Karpas-422 (cell line): ENCODE measurements at regions not wholly inside any gene's neighbourhood (a gene's known extent, or its start where the extent isn't known, plus 50 kb on each side); places are given as distances from the start of the nearest gene placed in this dataset.
A peak's percentile ranks its signal among the peaks of the same experiment; 100 is the strongest.

ENCODE experiments used
- DNase-seq: peaks from one replicate; pipeline ENCODE4 v3.0.0-alpha.2; 2015
- H2AFZ ChIP-seq: fragments of 200-600 bp; sonication (generic); 2 replicates; pipeline ENCODE4 v1.6.1; 2014; ENCODE audit warnings: antibody characterized with exemption, low read length, mixed read lengths
- H3K27ac ChIP-seq: fragments of 200-600 bp; sonication (generic); 2 replicates; pipeline ENCODE4 v1.5.1; 2014; ENCODE audit warnings: mild to moderate bottlenecking, low read length, moderate library complexity
- H3K27me3 ChIP-seq: fragments of 200-600 bp; sonication (generic); 2 replicates; pipeline ENCODE4 v1.6.1; 2014; ENCODE audit warnings: low read length, mixed read lengths
- H3K36me3 ChIP-seq: fragments of 200-600 bp; sonication (generic); 2 replicates; pipeline ENCODE4 v1.6.1; 2014; ENCODE audit warnings: low read length, mixed read lengths; ENCODE audit not compliant: insufficient read depth
- H3K4me1 ChIP-seq: fragments of 200-600 bp; sonication (generic); 2 replicates; pipeline ENCODE4 v1.6.1; 2014; ENCODE audit warnings: mild to moderate bottlenecking, low read length, mixed read lengths
- H3K4me2 ChIP-seq: fragments of 200-600 bp; sonication (generic); 2 replicates; pipeline ENCODE4 v1.6.1; 2014; ENCODE audit warnings: low read length, low read depth, mild to moderate bottlenecking; ENCODE audit not compliant: poor library complexity, severe bottlenecking
- H3K4me3 ChIP-seq: fragments of 200-600 bp; sonication (generic); 2 replicates; pipeline ENCODE4 v1.5.1; 2014; ENCODE audit warnings: mild to moderate bottlenecking, antibody characterized with exemption, low read length, mixed read lengths
- H3K79me2 ChIP-seq: fragments of 200-600 bp; sonication (generic); 2 replicates; pipeline ENCODE4 v1.6.1; 2014; ENCODE audit warnings: mild to moderate bottlenecking, low read length, mixed read lengths
- H3K9ac ChIP-seq: fragments of 200-600 bp; sonication (generic); 2 replicates; pipeline ENCODE4 v1.6.0; 2014; ENCODE audit warnings: low read length
- H3K9me2 ChIP-seq: fragments of 200-600 bp; sonication (generic), shearing (Covaris generic); replicated peaks from 2 replicates; pipeline ENCODE4 v1.6.0; 2014; ENCODE audit warnings: mild to moderate bottlenecking, low read length, moderate library complexity; ENCODE audit not compliant: insufficient read depth
- H3K9me3 ChIP-seq: fragments of 300-700, 200-600 bp; sonication (generic); 2 replicates; pipeline ENCODE4 v1.6.1; 2014; ENCODE audit warnings: low read length, mixed read lengths
- H4K20me1 ChIP-seq: fragments of 200-600 bp; sonication (generic); 2 replicates; pipeline ENCODE4 v1.6.1; 2014; ENCODE audit warnings: mild to moderate bottlenecking, antibody characterized with exemption, low read length, low read depth; ENCODE audit not compliant: insufficient read depth

DNA sequence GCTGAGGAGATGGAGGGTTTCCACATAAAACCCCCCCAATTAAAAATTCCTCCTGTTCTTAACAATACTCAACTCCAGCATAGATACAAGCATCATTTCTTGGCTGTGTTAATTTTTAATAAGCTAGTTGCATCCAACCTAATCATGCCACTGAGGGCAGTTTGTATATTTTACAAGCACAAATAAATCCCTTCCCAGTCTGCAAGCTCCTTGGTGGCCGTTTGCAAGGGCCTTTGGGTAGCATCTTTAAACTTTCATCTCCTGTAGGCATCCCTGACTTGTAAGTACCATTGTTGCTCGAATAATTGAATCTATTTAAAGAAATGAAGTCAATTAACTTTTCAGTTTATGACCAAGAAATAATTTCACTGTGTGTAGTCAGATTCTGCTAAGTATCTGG is 103.5 kb upstream of the AJAP1 start:
- Histone ChIP-seq H3K79me2 (no peaks in the 10 kb centered on the region), H3K36me3 (no peaks in the 10 kb centered on the region), H3K4me2 (no peak overlapping the region), H3K9ac (no peak overlapping the region), H3K9me2 (no peaks in the 10 kb centered on the region; the same call in 1 of the 2 replicates), H3K27me3 (no peaks in the 10 kb centered on the region), H3K9me3 (no peaks in the 10 kb centered on the region), H3K4me3 (no peak overlapping the region), H4K20me1 (0 out of 2 replicates have a peak, but pooled peaks cover 5% of the 10 kb centered on the region), H3K4me1 (no peaks in the 10 kb centered on the region; the same call in 1 of the 2 replicates), H3K27ac (no peak overlapping the region), H2AFZ (no peak overlapping the region)
- no peak for DNase-seq

DNA sequence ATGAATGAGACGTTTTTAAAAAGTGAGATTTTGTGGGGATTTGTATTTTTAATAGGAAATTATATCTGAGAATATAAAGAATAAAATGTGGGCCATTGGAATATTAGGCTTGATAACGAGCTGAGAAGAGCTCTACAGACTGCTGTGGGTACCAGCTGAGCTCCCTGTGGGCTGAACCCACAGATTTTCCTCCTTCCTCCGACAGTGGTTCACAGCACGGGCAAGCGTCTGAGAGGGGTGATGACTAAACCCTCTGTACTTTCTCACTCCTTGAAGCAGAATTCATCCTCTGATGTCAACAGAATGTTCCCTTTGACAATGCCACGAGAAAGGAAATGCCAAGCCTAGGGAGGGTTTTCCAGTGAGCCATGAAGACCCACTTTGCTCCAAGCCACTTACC is 102.7 kb upstream of the AJAP1 start:
- no peaks in the 10 kb centered on the region; the same call in 1 of the 2 replicates for H3K4me1 ChIP-seq
- DNase-seq = no peak
- H3K9me2 ChIP-seq = no peaks in the 10 kb centered on the region; the same call in 1 of the 2 replicates
- no peak overlapping the region for H3K4me3 ChIP-seq
- H3K9me3 ChIP-seq = no peaks in the 10 kb centered on the region
- no peaks in the 10 kb centered on the region for H3K36me3 ChIP-seq
- H3K27me3 ChIP-seq = no peaks in the 10 kb centered on the region
- no peak overlapping the region for H3K4me2 ChIP-seq
- H3K27ac ChIP-seq = no peak overlapping the region
- H2AFZ ChIP-seq = no peak overlapping the region
- H3K9ac ChIP-seq = no peak overlapping the region
- no peaks in the 10 kb centered on the region for H3K79me2 ChIP-seq
- H4K20me1 ChIP-seq = 0 out of 2 replicates have a peak, but pooled peaks cover 5% of the 10 kb centered on the region

- H3K4me3 ChIP-seq = no peak overlapping the region
- H4K20me1 ChIP-seq = 0 out of 2 replicates have a peak, but pooled peaks cover 1% of the 10 kb centered on the region
- H3K36me3 ChIP-seq = no peaks in the 10 kb centered on the region
- H3K9me2 ChIP-seq = no peaks in the 10 kb centered on the region
- no peaks in the 10 kb centered on the region for H3K79me2 ChIP-seq
- H3K27me3 ChIP-seq = no peaks in the 10 kb centered on the region
- H3K9me3 ChIP-seq = no peaks in the 10 kb centered on the region
- no peak overlapping the region for H3K4me2 ChIP-seq
- no peak for DNase-seq
- no peak overlapping the region for H3K27ac ChIP-seq
- H3K4me1 ChIP-seq = no peaks in the 10 kb centered on the region; the same call in 1 of the 2 replicates
- H3K9ac ChIP-seq = no peak overlapping the region
- H2AFZ ChIP-seq = no peak overlapping the region
Measured at GRCh38 chr1:4553761-4554160, 100.6 kb upstream of the AJAP1 start.

DNA sequence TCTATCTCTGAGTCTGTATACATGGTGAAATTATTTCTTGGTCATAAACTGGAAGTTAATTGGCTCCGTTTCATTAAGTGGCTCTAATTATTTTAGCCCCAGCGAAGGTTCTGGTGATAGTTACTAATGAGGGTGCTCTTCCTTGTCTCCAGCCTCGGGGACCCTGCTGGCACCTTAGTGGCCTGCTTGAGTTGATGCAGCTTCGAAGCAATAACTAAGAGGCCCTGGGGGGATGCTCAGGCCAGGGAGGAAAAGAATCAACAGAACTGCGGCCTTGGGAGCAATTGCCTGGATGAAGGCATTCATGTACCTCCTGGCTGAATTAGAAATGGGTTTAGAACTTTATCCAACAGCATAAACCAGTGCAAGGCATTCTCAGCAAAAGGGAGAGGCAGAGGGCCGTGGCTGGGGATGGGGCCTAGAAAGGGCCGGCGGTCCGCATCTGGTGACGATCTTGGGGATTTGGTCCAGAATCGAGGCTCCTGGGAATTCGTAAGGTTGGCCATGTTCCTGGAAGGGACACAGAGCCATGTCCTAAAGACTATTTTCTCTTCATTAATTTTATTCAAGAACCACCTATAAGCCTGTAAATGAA is 100.0 kb upstream of the AJAP1 start:
- no peak overlapping the region for H3K4me2 ChIP-seq
- H3K27ac ChIP-seq = no peak overlapping the region
- H3K4me1 ChIP-seq = no peaks in the 10 kb centered on the region; the same call in 1 of the 2 replicates
- H3K4me3 ChIP-seq = no peak overlapping the region
- no peak overlapping the region for H2AFZ ChIP-seq
- no peak overlapping the region for H3K9ac ChIP-seq
- no peaks in the 10 kb centered on the region for H3K9me2 ChIP-seq
- no peaks in the 10 kb centered on the region for H3K27me3 ChIP-seq
- H3K9me3 ChIP-seq = no peaks in the 10 kb centered on the region
- H3K79me2 ChIP-seq = no peaks in the 10 kb centered on the region
- H4K20me1 ChIP-seq = no peaks in the 10 kb centered on the region
- DNase-seq = no peak
- no peaks in the 10 kb centered on the region for H3K36me3 ChIP-seq

DNA sequence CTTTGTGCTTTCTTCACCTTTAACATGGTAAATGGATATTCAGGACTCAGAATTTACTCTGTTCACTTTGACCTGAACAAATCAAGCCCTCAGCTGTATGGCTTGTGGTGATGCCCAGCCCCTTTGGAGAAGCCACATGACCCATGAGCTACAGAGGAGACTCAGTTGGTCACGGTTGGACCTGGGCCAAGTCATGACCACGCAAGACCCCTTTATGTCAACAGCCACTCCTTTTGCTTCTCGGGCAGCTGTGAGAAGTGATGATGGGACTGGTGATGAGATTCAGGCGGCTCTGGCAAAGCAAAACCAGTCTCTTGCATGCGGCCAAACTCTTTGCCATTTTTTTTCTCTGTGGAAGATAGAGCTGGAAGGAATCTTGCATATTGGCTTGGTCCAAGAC is 96.5 kb upstream of the AJAP1 start:
- Histone ChIP-seq H4K20me1 (no peaks in the 10 kb centered on the region), H3K79me2 (no peaks in the 10 kb centered on the region), H3K36me3 (no peaks in the 10 kb centered on the region), H3K9me2 (no peaks in the 10 kb centered on the region), H3K4me1 (no peaks in the 10 kb centered on the region), H3K9ac (no peak overlapping the region), H3K9me3 (no peaks in the 10 kb centered on the region), H3K27me3 (no peaks in the 10 kb centered on the region), H3K4me2 (no peak overlapping the region), H3K4me3 (no peak overlapping the region), H2AFZ (no peak overlapping the region), H3K27ac (no peak overlapping the region)
- DNase-seq = no peak

DNA sequence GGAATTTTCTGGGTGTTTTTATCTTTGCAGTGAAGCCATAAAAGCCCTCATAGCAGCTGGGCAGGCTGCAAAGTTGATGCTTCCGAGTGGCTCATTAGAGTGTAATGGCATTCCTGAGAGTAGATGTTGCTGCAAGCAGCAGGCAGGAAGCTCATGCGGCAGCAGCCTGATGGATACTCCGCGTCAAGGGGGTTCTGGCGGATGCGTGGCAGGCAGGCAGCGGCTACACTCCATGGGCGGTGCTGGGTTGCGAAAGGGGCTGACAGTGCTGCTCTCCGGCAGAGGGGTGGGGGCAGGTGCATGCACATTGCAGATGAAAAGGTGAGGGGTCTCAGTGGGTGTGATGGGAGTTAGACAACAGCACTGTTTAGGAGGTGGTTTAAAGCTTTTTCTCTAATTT is 93.2 kb upstream of the AJAP1 start:
- Histone ChIP-seq H3K9me3 (no peaks in the 10 kb centered on the region), H3K36me3 (no peaks in the 10 kb centered on the region), H3K4me2 (no peak overlapping the region), H3K27me3 (no peaks in the 10 kb centered on the region), H3K4me3 (no peak overlapping the region), H3K27ac (no peak overlapping the region), H3K9ac (no peak overlapping the region), H3K9me2 (no peaks in the 10 kb centered on the region), H3K4me1 (no peaks in the 10 kb centered on the region), H3K79me2 (no peaks in the 10 kb centered on the region), H2AFZ (no peak overlapping the region), H4K20me1 (no peaks in the 10 kb centered on the region)
- DNase-seq = no peak

DNA sequence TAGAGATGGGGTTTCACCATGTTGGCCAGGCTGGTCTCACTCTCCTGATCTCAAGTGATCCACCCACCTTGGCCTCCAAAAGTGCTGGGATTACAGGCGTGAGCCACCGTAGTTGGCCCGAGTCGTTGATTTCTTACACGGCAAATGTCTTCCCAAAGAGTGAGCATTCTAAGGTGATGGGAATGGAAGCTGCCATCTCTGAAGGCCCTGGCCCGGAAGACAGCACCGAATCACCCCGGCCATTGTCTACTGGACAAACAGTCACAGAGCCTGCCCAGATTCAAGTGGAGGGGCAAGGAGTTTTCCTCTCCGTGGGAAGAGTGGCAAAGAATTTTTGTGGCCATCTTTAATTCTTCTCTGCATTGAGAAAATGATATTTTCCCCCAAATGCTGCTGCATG is 92.1 kb upstream of the AJAP1 start:
- no peak overlapping the region for H2AFZ ChIP-seq
- no peak overlapping the region for H3K4me2 ChIP-seq
- no peak overlapping the region for H3K9ac ChIP-seq
- no peaks in the 10 kb centered on the region for H4K20me1 ChIP-seq
- no peaks in the 10 kb centered on the region for H3K4me1 ChIP-seq
- no peaks in the 10 kb centered on the region for H3K36me3 ChIP-seq
- H3K79me2 ChIP-seq = no peaks in the 10 kb centered on the region
- no peaks in the 10 kb centered on the region for H3K9me3 ChIP-seq
- DNase-seq = no peak
- H3K9me2 ChIP-seq = no peaks in the 10 kb centered on the region
- H3K4me3 ChIP-seq = no peak overlapping the region
- H3K27ac ChIP-seq = no peak overlapping the region
- no peaks in the 10 kb centered on the region for H3K27me3 ChIP-seq

DNA sequence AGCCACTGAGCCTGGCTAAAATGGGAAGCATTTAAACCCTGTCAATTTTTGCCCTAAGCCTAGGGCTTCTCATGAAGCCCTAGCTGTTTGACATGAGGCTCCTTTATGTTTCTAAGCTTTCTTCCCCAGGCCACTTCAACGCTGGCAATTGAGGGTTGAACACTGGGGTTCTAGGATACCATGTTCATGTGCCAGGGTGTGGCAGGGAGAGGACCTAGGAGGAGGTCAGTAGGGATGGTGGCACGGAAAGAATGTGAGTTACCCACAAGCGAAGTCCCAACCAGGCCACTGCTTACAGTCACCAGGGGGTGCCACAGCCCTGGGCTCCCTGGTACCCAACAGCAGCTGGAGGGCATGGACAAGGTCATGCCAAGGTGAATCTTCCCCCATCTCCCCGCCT is 90.8 kb upstream of the AJAP1 start:
- H4K20me1 ChIP-seq = no peaks in the 10 kb centered on the region
- H3K9me2 ChIP-seq = no peaks in the 10 kb centered on the region
- no peak overlapping the region for H3K4me2 ChIP-seq
- DNase-seq = peak; percentile 44
- no peak overlapping the region for H3K27ac ChIP-seq
- H2AFZ ChIP-seq = no peak overlapping the region
- H3K4me3 ChIP-seq = no peak overlapping the region
- no peaks in the 10 kb centered on the region for H3K36me3 ChIP-seq
- H3K9me3 ChIP-seq = no peaks in the 10 kb centered on the region
- no peak overlapping the region for H3K9ac ChIP-seq
- H3K27me3 ChIP-seq = no peaks in the 10 kb centered on the region
- H3K79me2 ChIP-seq = no peaks in the 10 kb centered on the region
- H3K4me1 ChIP-seq = no peaks in the 10 kb centered on the region
